Bronchial epithelial cell (primary cell): ENCODE measurements at regions not wholly inside any gene's neighbourhood (a gene's known extent, or its start where the extent isn't known, plus 50 kb on each side); places are given as distances from the start of the nearest gene placed in this dataset.

Experiments
- DNase-seq: peaks from one replicate; pipeline ENCODE4 v3.0.0-alpha.2; 2010; ENCODE audit warnings: low read depth
- FAIRE-seq: peaks from 2 replicates; lab custom pipeline; 2011; peaks lifted over from hg19 to GRCh38; lab: Jason Lieb, UNC
- H3K27me3 ChIP-seq: 2 replicates; pipeline ENCODE4 v1.5.1; 2011; ENCODE audit warnings: low read length; ENCODE audit not compliant: control insufficient read depth, insufficient read depth
- H3K36me3 ChIP-seq: 2 replicates; pipeline ENCODE4 v1.5.1; 2011; ENCODE audit warnings: low read length; ENCODE audit not compliant: control insufficient read depth, insufficient read depth
- H3K4me3 ChIP-seq: 2 replicates; pipeline ENCODE4 v1.5.1; 2011; ENCODE audit warnings: mild to moderate bottlenecking, low read depth, low read length, control low read depth
- TF ChIP-seq, protein P1 (sequence below): IDR thresholded peaks from 2 replicates; pipeline ENCODE4 v1.5.1; 2011; ENCODE audit warnings: mild to moderate bottlenecking, moderate library complexity, low read length, control low read depth, inconsistent platforms; ENCODE audit not compliant: insufficient read depth, severe bottlenecking

DNA sequence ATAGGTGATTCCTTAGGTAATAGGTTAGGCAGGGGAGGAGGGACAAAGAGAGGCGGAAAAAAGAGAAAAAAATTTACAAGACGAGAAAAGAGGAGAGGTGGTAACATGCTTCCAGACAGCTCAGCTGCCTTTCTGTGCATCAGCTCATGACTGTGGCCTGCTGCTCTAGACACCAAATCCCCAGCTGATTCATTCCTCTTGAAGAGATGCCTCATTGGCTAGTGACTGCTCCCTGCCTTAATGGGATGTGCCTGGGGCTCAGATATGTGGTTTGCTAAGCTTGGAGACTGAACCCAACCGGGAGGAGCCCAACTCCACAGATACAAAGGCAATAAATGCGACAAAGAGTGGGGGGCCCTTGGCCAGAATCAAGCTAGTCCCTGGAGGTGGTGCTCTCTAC lies 105.9 kb upstream of the FAM20A start:
- FAIRE-seq (no peak), DNase-seq (peak; percentile 69)
- Histone ChIP-seq H3K27me3 (no peaks in the 10 kb centered on the region), H3K36me3 (no peaks in the 10 kb centered on the region), H3K4me3 (no peak overlapping the region)
- TF ChIP-seq, protein P1, sequence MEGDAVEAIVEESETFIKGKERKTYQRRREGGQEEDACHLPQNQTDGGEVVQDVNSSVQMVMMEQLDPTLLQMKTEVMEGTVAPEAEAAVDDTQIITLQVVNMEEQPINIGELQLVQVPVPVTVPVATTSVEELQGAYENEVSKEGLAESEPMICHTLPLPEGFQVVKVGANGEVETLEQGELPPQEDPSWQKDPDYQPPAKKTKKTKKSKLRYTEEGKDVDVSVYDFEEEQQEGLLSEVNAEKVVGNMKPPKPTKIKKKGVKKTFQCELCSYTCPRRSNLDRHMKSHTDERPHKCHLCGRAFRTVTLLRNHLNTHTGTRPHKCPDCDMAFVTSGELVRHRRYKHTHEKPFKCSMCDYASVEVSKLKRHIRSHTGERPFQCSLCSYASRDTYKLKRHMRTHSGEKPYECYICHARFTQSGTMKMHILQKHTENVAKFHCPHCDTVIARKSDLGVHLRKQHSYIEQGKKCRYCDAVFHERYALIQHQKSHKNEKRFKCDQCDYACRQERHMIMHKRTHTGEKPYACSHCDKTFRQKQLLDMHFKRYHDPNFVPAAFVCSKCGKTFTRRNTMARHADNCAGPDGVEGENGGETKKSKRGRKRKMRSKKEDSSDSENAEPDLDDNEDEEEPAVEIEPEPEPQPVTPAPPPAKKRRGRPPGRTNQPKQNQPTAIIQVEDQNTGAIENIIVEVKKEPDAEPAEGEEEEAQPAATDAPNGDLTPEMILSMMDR = no peak

DNA sequence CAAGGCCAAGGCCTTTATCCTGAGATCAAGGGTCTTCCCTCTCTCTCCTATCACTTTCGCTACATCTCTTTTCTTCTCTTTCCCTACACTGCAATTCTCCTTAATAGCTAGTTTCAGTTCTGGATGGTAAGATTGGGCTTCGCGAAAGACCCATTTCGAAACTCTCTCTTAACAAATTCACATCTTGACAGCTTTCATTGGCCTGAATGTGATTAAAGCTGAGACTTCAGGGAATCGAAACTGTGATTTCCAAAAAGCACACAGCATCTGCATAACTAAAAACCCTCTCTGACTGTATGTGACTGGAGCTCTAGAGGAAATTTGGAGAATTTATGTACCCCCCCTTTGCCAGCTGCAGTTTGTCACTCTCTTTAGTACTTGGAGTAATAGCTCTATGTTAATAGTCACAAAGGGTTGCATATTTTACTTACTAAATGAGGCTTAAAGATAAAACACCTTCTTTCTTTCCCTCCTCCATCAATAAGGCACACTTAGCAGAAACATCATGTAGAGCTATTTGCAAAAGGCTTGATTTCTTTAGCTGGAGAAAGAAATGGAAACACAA lies 105.3 kb upstream of the FAM20A start:
- DNase-seq (no peak), FAIRE-seq (no peak)
- Histone ChIP-seq H3K36me3 (no peaks in the 10 kb centered on the region), H3K4me3 (no peak overlapping the region), H3K27me3 (no peaks in the 10 kb centered on the region)
- TF ChIP-seq, protein P1 = no peak

DNA sequence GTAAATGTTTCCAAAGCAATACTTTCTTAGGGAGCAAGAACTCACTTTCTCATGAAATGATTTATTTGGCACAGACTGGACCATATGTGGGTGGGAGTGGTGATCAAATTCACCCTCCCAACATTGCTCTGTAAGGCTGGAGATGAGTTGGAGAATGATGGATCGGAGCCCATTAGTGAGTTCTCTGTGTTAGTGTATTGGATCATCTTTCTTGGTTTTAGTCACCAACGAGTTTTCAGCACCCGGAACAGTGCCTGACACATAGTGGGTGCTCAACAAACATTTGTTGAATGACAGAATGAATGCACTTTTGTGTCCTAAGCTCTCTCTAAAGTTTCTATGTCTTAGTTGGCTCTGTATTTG lies 104.5 kb upstream of the FAM20A start:
- no peak for DNase-seq
- TF ChIP-seq, protein P1 = no peak
- Histone ChIP-seq H3K4me3 (no peak overlapping the region), H3K27me3 (no peaks in the 10 kb centered on the region), H3K36me3 (no peaks in the 10 kb centered on the region)
- FAIRE-seq = no peak

DNA sequence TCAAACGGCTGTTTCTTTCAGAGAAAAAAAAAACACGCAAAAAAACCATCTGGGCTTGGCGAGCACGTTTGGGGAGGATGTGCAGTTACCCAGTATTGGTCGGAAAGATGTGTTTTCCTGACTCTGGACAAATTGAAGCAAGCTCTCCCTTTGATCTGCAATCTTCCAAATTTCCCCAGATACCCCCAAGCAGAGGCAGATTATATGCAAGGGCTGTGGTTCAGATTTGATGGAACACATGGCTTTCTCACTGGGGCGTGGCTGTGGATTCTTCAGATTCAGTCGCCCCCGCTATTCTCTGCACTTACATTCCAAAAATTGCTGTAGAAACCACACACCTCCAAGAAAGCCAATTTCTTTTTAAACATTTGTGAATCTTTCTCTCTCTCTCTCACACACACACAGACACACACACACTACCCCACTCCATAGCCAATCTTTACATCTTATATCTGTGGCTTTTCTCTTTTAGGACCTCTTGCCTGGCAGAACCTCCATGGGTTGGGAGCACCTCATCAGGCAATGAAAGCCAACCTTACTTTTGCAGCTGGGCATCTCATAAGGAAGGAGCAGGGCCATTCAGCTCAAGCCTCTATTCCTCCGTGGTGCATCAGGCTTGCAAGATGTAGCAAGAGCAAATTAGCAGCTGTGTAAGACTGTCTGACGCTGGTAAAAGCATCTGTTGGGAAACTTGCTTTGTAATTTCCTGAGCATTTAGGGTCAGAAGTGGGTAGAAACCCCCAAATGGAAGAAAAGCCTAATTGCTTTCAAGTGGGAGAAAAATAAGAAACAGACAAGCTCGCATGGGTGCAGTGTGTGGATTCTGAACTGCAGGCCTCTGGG lies 103.9 kb upstream of the FAM20A start:
- Histone ChIP-seq H3K4me3 (no peak overlapping the region), H3K27me3 (no peaks in the 10 kb centered on the region), H3K36me3 (no peaks in the 10 kb centered on the region)
- TF ChIP-seq, protein P1 = no peak
- DNase-seq (no peak), FAIRE-seq (no peak)

DNA sequence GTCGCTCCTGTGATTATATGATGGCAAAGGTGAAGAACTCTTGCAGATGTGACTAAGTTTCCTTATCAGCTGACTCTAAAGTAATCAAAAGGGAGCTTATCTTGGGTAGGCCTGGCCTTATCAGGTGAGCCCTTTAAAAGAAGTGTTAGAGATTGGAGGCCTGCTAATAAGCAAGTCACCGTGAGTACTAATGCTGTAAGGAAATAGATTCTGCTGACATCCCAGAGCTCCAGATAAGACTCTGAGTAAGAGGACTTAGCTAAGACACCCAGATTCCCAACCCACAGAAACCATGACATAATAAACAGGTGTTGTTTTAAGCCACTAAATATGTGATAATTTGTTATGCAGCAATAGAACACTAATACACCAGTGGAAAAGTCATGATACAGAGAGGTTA lies 99.9 kb upstream of the FAM20A start:
- TF ChIP-seq, protein P1 = no peak
- Histone ChIP-seq H3K4me3 (no peak overlapping the region), H3K27me3 (no peaks in the 10 kb centered on the region), H3K36me3 (no peaks in the 10 kb centered on the region)
- DNase-seq (no peak), FAIRE-seq (no peak)
